SK-N-DZ (cell line): ENCODE measurements at regions not wholly inside any gene's neighbourhood (a gene's known extent, or its start where the extent isn't known, plus 50 kb on each side); places are given as distances from the start of the nearest gene placed in this dataset.
"Not testable (repeated sequence)": the region's sequence is repeated elsewhere in the genome, so short reads cannot be mapped to it uniquely, and the experiment has no call there.

Experiments
- DNase-seq: peaks from one replicate; pipeline ENCODE4 v3.0.0-alpha.2; 2015; ENCODE audit warnings: low spot score

DNA sequence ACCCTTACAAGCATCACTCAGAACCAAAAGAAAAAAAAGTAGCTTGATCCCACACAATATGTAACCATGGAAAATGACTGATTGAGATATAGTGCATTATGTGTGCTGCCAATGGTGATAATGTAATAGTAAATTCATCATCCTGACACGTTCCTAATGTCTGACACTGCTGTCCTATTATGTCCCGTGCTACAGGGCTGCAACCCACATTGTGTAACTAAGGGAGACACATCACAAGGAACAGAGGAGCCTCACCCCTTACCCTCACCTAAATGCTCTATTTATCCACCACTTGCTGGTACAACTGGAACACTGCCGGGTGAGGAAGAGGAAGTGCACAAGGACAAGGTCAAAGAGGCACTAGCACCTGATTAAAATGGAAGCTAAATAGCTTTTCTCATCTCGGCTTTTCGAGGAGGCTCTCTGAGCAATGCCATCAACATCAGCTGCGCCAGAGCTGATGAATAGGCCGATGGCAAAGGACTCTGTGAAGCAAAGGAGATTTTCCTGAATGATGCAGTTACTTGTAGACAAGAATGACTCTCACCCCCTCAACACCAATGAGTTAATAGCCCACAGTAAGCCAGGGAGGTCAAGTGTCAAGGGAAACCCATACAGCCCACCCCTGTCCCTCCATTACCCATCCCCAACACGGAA, 181.6 kb downstream of the HNRNPD start:
- no peak for DNase-seq

DNA sequence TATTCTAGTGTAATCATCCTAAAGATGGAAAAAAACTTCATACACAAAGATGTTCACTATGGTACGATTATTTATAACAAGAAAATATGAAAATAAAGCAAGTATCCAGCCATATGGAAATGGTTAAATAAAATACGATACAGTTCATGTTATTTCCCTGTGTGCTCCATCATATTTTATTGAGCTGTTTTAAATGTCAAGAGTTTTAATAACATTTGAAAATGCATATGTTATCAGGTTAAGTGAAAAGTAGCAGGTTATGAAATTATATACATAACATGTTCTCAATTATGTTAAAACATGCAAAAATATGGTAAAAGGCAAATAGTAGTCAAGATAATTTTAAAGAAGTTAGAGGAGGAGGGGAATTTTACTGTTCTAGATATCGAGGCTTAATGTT, 192.0 kb downstream of the HNRNPD start:
- DNase-seq: no peak

DNA sequence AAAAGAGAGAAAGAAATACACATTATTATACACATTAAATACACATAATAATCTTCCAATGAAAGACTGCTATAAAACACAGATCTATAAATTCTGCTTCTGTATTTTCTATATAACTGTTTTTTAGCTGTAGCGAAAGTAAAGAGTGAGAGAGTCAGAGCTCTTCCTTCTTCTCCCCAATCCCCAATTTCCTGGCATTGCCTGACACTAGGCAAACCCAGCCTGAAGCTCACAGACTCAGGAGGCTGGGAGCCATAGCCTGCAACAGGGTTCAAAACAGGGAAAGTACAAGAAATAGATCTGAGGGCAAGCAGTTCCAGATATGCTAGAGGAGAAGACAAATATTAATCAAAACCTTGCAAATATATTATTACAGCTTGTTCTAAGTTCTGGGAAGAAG, 201.6 kb downstream of the HNRNPD start:
- DNase-seq: no peak

DNA sequence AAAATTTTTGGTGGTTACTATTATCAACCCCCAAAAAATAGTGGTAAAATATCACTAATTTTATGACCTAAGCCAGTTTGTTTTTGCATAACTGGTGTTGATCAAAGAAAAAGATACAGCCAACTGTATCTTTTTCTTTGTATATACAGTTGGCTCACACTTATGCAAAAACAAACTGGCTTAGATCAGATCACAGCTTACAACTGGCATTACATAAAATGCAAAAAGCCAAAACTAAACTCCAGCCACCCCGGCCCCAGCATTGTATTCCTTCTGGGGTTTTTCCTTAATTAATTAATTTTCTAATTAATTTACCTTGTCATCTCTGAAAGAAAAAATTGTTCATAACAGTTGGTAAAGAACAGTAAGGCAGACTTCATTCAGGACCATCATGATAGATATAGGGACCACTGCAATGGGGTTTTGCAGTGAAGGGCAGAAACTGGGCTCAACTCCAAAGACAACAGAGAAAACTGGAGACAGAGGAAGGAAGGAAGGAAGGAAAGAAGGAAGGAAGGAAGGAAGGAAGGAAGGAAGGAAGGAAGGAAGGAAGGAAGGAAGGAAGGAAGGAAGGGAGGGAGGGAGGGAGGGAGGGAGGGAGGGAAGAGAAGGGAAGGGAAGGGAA, 202.1 kb downstream of the HNRNPD start:
- DNase-seq: no peak

DNA sequence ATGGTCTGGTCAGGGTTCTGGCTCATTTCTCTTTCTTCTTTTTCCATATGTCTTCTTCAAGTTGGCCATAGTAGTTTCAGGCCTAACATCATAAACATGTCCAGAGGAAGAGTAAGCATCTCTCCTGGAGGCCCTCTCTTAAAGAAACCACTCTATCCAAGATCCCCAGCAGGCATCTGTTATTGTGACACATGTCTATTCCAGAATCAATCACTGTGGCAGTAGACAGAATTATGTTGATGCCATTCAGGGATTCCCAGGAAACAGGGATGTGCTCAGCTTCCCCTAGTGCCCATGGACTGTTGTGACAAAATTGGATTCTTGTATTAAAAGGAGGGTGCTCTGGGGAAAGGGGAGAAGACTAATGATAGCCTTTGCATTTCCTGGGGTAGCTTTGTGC, 224.0 kb downstream of the HNRNPD start:
- no peak for DNase-seq

DNA sequence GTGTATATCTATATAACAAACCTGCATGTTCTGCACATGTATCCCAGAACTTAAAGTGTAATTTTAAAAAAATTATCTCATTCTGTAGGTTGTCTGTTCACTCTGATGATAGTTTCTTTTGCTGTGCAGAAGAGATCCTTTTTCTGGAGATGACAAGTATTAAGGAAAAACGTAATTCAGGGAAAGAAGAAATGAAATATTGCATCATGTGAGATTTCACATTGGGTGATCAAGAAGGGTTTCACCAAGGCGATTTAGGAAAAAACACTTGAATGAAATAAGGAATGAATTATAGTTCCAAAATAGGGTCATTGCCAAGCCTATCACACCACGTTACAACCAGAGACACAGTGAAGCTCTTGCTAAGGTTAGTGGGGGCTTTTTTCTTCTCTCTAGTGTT, 227.9 kb downstream of the HNRNPD start:
- DNase-seq: no peak

DNA sequence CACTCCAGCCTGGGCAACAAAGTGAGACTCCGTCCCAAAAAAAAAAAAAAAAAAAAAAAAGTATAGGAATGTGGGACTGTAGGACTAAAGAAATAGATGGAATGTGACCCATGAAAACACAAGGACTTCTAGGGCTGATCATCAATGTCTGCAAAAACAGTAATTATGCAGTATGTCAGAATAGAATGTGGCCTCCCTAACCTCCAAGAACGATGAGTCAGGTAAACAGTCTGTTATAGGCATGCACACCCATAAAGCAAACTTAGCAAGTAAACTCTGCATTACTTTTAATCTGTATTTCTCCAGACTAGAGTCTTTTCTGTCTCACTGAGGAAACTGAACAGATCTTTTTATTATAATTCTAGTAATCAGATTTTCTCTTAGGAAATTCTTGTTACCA, 233.4 kb downstream of the HNRNPD start:
- no peak for DNase-seq

DNA sequence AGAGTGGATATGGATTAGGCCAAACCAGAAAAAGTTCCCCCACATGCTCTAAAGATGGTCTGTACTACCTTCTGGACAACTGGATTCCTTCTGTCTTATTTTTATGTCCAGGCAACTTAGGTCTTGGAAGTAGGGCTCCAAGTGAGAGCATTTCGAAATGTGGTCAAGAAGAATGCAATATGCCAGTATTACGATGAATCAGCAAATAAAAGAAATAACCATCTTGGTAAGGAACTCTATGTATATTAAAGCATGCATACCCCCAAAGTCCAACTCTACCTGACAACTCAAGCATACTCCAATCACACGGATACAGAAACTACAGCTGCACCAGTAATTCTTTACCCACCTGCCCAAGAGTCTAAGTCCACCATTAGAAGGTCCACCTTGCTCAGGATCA, 234.5 kb downstream of the HNRNPD start:
- DNase-seq: no peak

DNA sequence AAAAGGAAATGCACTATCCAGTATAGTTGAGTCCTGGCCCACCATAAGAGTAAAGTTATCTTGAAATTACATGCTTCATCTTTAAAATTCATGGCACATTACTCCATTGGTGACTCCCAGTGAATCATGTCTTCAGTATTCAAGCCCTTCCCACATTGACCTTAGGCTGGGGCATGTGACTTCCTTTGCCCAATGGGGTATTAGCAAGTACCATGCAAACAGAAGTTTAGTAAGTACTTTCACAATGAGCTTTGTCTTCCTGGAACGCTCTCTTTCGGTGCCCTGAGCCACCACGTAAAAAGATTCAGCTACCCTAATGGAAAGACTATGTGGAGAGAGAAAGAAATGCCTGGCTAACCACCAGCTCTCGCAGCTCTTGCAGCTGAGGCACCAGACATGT, 235.4 kb downstream of the HNRNPD start:
- no peak for DNase-seq

DNA sequence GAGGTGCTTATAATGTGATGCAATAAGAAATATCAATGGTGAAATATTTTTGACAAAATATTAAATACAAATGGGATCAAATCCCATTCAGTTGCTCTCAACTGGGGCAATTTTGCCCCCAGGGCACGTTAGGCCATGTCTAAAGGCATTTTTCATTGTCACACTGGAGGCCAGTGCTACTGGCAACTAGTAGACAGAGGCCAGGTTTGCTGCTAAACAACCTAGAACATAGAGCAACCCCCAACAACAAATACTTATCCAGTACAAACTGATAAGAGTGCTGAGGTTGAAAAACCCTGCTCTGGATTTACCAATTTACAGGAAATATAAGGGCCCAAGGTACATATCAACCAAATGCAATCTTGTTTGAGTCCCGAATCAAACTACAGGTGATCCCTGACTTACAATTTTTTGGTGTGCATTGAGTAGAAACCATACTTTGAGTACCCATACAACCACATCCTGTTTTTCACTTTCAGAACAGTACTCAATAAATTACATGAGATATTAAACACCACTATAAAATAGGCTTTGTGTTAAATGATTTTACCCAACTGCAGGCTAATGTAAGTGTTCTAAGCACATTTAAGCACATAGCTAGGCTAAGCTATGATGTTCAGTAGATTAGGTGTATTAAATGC, 237.5 kb downstream of the HNRNPD start:
- DNase-seq: no peak

DNA sequence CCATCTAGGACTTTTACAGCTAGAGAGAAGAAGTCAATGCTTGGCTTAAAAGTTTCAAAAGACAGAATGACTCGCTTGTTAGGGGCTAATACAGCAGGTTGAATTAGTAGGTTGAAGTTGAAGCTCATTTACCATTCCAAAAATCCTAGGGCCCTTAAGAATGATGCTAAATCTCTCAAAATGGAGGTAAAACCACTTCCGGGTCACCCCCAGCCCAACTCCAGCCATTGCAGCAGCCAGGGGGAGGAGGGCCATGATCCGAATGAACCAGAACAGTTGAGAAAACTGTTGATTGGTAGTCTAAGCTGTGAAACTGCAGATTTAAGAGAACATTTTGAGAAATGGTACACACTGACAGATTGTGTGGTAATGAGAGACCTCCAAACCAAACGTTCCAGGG, 245.4 kb downstream of the HNRNPD start:
- DNase-seq: no peak

DNA sequence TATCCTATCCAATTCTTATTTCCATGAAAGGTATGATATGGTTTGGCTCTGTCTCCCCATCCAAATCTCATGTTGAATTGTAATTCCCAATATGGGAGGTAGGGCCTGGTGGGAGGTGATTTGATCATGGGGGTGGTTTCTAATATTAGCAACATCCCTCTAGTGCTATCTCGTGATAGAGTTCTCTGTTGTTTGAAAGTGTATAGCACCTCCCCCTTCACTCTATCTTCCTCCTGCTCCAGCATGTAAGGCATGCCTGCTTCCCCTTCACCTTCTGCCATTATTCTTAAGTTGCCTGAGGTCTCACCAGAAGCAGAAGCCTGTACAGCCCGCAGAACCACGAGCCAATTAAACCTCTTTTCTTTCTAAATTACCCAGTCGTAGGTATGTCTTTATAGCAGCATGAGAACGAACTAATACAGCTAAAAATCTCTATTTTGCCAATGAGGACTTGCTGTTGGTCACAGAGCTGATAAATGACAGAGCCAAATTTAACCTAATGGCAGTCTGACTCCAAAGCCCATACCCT, 247.2 kb downstream of the HNRNPD start:
- no peak for DNase-seq

DNA sequence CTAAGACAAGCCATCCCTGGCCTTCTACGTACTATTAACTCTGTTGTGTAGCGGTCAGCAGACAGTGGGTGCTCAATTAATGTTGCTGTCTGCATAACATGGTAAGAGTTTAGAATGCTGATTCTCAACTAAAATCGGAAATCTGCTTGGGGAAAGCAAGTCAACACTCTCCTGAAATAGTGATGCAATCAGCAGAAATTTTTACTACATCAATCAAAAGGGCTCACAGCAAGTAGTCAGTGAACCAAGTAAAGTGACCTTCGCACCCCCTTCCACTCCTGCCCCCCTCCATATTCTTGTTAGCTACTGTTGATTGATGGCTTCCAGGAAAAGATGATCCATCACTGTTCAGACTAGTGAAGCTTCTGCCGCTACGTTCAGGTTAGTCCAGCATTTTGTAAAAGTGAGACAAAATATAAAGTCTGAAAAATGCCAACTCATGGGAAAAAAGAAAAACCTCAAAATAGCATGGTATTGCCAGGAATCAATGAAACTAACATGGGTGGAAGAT, 247.9 kb downstream of the HNRNPD start:
- DNase-seq: no peak

DNA sequence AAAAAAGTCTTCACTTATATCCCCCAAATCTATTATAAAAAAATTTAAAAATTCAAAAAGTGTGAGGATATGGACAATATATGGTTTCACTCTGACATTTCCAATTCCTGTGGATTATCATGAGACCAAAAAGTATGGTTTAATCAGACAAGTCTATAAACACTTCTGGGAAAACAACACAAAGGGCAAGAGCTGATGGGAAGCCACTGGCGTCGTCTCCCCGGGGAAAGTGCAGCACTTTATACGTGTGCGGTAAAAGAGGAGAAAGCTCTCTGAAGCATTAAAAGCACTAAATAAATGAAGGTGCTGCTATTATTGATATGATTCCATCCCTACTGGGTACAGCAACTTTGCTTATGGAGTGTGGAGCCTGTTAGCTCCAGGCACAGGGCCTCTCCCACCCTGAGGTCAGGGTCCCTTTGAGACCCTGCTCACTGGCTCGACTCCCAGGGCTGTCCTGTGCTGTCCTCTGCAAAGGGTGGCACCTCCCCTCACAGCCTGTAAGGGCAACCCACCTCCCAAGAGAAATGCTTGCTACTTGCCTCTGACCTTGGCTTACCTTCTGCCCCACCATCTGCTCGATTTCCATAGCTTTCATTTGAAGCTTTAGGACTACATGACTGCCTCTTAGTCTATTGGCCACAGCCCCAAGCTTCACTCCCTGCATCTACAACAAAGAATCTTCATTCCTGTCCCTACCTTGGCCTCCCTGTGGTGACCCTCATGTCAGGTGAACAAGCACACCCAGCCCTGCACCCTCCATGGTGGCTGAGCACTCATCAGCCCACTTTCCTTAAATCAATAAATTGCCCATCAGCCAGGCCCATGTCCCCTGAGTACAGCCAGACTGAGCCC, 248.6 kb downstream of the HNRNPD start:
- DNase-seq: no peak

DNA sequence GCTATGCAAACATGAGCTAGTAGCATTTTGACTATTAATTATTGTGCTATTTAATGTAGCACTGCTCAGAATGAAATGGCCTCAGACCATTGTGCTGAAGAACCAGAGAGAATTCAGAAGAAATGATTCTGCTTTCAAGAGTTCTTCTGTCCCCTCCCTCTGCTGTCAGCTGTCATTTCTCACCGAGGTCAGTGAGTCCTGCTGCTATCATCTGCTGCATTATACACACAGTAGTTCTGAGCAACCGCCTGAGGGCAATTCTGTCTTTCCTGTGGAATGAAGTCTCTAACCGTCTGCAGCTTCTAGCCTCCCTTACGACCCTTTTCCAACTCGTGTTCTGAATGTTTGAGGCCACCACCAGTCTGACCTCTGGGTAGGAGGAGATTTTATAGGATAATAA, 249.4 kb downstream of the HNRNPD start:
- DNase-seq: no peak

DNA sequence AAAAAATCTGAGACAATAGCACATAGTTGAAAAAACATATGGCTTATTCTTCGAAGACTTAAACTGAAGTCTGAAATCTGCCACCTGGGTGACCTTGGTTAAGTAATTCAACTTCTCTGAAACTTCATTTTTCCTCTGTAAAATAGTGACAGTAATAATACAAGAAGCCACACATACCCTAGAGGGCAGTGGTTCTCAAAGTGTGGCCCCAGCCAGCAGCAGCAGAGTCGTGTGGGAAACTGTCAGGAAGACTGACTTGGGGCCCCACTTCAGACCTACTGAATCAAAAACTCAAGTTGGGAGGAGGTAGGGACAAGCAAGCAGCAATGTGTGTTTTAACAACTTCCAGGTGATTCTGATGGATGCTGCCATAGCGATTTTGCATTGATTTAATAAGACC, 249.9 kb downstream of the HNRNPD start:
- no peak for DNase-seq

DNA sequence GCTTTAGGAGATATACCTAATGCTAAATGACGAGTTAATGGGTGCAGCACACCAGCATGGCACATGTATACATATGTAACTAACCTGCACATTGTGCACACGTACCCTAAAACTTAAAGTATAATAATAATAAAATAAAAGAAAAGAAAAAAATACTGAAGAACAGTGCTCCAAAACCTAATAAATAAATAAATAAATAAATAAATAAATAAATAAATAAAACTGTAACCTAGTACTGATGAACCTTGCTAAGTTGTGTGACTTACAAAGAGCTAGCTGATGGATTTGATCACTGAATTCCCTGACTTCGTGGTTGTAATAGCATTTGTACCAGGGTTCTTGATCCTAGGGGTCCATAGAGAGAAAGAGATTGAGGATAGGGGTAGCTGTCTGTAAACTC, 258.6 kb downstream of the HNRNPD start:
- not testable (repeated sequence) for DNase-seq

DNA sequence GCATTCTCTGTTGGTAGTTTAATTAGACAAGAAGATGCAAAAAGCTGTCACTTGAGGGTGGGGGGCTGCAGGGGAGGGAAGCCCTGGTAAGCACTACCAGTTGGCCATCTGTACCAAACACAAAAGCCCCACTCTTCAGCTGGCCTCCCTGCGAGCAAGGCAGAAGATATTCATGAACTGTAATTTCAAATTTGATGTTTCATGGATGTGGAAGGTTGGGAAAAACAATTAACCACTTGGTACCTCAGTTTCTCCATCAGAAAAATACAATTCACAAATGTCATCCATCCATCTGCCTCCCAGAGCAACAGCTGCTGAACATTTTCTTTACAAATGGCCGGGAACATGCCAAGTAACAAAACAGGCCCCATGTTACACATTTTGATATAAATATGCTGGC, 265.3 kb downstream of the HNRNPD start:
- DNase-seq: no peak

DNA sequence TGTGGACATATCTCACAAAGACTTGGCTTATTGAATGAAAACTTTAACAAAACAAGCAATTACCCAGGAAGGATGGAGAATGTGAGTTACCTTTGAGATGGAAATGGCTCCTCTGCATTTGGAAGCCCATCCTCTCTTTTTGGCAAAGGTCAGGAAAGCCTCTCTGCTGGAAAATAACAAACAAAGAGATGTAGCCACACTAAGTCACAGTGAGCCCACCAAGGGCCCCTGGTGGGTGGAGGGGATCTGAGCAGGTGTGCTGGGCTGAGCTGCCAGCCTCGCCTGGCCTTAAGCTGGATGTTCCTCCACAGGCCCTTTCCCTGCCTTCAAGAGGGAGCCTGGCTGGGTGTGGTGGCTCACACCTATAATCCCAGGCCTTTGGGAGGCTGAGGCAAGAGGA, 269.2 kb downstream of the HNRNPD start:
- DNase-seq: no peak

DNA sequence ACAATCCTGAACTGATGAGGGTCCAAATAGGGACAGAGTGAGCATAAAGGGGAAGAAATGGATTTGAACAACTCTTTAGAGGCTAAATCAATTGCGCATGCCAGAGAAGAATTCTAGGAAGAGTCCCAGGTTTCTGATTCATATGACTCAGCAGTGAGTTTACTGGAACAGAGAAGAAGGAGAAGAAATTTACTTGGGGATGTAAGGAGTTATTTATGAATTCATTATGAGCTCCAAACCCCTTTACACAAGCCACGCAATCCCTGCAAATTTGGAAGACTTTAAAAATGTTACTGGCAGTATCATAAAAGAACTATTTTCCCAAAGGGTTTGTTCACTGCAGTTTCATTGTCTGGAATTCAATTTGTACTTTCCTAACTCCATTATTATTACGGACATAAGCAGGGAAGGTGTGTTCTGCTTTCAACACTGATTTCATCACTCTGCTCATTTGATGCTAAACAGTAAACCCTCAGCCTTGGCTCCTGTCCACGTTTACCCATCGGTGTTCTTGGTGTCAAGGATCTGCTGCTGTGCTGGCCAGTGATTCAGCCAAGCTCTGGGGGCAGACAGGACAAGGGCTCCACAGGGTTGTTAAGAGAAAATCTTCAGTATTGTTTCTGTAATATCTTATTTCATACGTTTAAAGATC, 273.7 kb downstream of the HNRNPD start:
- DNase-seq: no peak

DNA sequence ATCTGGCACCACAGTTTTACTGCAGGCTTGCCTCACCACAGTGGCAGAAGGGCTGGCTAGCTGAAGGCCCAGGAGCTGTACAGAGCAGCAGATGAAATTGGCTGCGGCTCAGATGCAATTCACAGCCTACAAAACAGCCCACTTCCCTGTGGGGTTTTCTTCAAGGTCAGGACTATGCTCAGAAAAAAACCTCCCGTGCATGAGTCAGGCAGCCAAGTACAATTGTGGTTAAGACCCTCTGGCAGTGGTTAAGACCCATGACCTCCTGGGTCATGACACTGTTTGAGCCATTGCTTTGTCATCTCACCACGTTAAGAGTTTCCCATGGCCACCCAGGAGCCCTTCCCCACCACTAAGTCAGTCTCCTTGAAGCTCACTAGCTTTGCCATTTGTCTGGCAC, 276.3 kb downstream of the HNRNPD start:
- no peak for DNase-seq
